HEK293 (cell line): ENCODE measurements at regions not wholly inside any gene's neighbourhood (a gene's known extent, or its start where the extent isn't known, plus 50 kb on each side); places are given as distances from the start of the nearest gene placed in this dataset.

ENCODE experiments used
- CTCF ChIA-PET: fragments of 350-600 bp; formaldehyde crosslinking; extraction: SDS; loops from one replicate; lab custom pipeline; 2021; ENCODE audit warnings: antibody characterized with exemption; lab: Yijun Ruan, JAX
- POLR2A ChIA-PET: fragments of 300-600 bp; formaldehyde crosslinking; extraction: SDS; loops from one replicate; lab custom pipeline; 2020; ENCODE audit warnings: antibody characterized with exemption, inconsistent platforms; lab: Yijun Ruan, JAX
- H3K27ac ChIP-seq: fragments of 200-500 bp; sonication (Bioruptor generic); 2 replicates; pipeline ENCODE4 v1.5.1; 2014; ENCODE audit warnings: low read depth, low read length, control low read depth, inconsistent platforms; ENCODE audit errors: extremely low read depth
- H3K36me3 ChIP-seq, 2 experiments: fragments of 200-500 bp in 1 of 2; sonication (Bioruptor generic) in 1 of 2; 1 replicate in 1 of 2; 2 replicates in 1 of 2; pipeline ENCODE4 v1.5.1; 2014 to 2017; ENCODE audit warnings: inconsistent platforms in 2 of 2, low read length in 2 of 2; ENCODE audit not compliant: control insufficient read depth in 2 of 2, insufficient read depth in 1 of 2
- H3K4me1 ChIP-seq: fragments of 200-500 bp; sonication (Bioruptor generic); 2 replicates; pipeline ENCODE4 v1.5.1; 2014; ENCODE audit warnings: mild to moderate bottlenecking, low read length, inconsistent platforms; ENCODE audit not compliant: control insufficient read depth, insufficient read depth
- H3K4me3 ChIP-seq: 2 replicates; pipeline ENCODE4 v1.5.1; 2011; ENCODE audit warnings: low read depth, mild to moderate bottlenecking, control low read depth, low read length, moderate library complexity
- H3K9me3 ChIP-seq: fragments of 200-500 bp; sonication (Bioruptor generic); 2 replicates; pipeline ENCODE4 v1.5.1; 2014; ENCODE audit warnings: low read depth, low read length, inconsistent platforms; ENCODE audit not compliant: control insufficient read depth, insufficient read depth
- CTCF ChIP-seq: fragments of 450-650 bp; formaldehyde crosslinking; IDR thresholded peaks from 2 replicates; pipeline ENCODE4 v1.5.1; 2016; ENCODE audit warnings: missing biosample characterization, missing genetic modification characterization
- HOXC10 ChIP-seq: sonication (generic); formaldehyde crosslinking; IDR thresholded peaks from 2 replicates; pipeline ENCODE4 v1.8.1; 2023; ENCODE audit warnings: mild to moderate bottlenecking, missing genetic modification reagents
- IKZF3 ChIP-seq: fragments of 450-650 bp; IDR thresholded peaks from 2 replicates; pipeline ENCODE4 v1.5.0; 2018; ENCODE audit warnings: missing biosample characterization, mild to moderate bottlenecking, missing genetic modification characterization, moderate library complexity
- INSM2 ChIP-seq: fragments of 450-650 bp; formaldehyde crosslinking; IDR thresholded peaks from 2 replicates; pipeline ENCODE4 v1.5.1; 2016; ENCODE audit warnings: missing biosample characterization, missing genetic modification characterization
- MYNN ChIP-seq: fragments of 450-650 bp; formaldehyde crosslinking; IDR thresholded peaks from 2 replicates; pipeline ENCODE4 v1.5.1; 2016; ENCODE audit warnings: missing biosample characterization, missing genetic modification characterization, borderline replicate concordance
- PRDM1 ChIP-seq: fragments of 450-650 bp; formaldehyde crosslinking; IDR thresholded peaks from 2 replicates; pipeline ENCODE4; 2016; ENCODE audit warnings: missing biosample characterization, missing genetic modification characterization
- SALL2 ChIP-seq: fragments of 450-650 bp; formaldehyde crosslinking; IDR thresholded peaks from 2 replicates; pipeline ENCODE4 v1.5.0; 2017; ENCODE audit warnings: missing biosample characterization, mild to moderate bottlenecking, missing genetic modification characterization, borderline replicate concordance
- YY1 ChIP-seq: fragments of 450-650 bp; formaldehyde crosslinking; IDR thresholded peaks from 2 replicates; pipeline ENCODE4 v1.5.1; 2018; ENCODE audit warnings: missing biosample characterization, missing genetic modification characterization
- ZBTB20 ChIP-seq: fragments of 450-650 bp; formaldehyde crosslinking; IDR thresholded peaks from 2 replicates; pipeline ENCODE4 v1.5.1; 2016; ENCODE audit warnings: missing biosample characterization, missing genetic modification characterization
- ZNF223 ChIP-seq: fragments of 450-650 bp; formaldehyde crosslinking; IDR thresholded peaks from 2 replicates; pipeline ENCODE4 v1.5.1; 2016; ENCODE audit warnings: missing biosample characterization, missing genetic modification characterization
- ZNF23 ChIP-seq: fragments of 450-650 bp; formaldehyde crosslinking; IDR thresholded peaks from 2 replicates; pipeline ENCODE4 v1.5.1; 2016; ENCODE audit warnings: missing biosample characterization, missing genetic modification characterization, borderline replicate concordance
- ZNF239 ChIP-seq: fragments of 450-650 bp; formaldehyde crosslinking; IDR thresholded peaks from 2 replicates; pipeline ENCODE4 v1.5.1; 2016; ENCODE audit warnings: missing biosample characterization, missing genetic modification characterization
- ZNF324 ChIP-seq: fragments of 450-650 bp; formaldehyde crosslinking; IDR thresholded peaks from 2 replicates; pipeline ENCODE4 v1.5.1; 2016; ENCODE audit warnings: missing biosample characterization, missing genetic modification characterization
- ZNF341 ChIP-seq: fragments of 450-650 bp; formaldehyde crosslinking; IDR thresholded peaks from 2 replicates; pipeline ENCODE4; 2016; ENCODE audit warnings: low read depth, missing biosample characterization, missing genetic modification characterization
- ZNF585B ChIP-seq: fragments of 450-650 bp; formaldehyde crosslinking; IDR thresholded peaks from 2 replicates; pipeline ENCODE4 v1.5.1; 2016; ENCODE audit warnings: missing biosample characterization, missing genetic modification characterization
- ZNF596 ChIP-seq: fragments of 450-650 bp; IDR thresholded peaks from 2 replicates; pipeline ENCODE4 v1.5.0; 2018; ENCODE audit warnings: missing biosample characterization, mild to moderate bottlenecking, missing genetic modification characterization, moderate library complexity
- ZNF660 ChIP-seq: fragments of 450-650 bp; IDR thresholded peaks from 2 replicates; pipeline ENCODE4 v1.5.1; 2018; ENCODE audit warnings: missing biosample characterization, mild to moderate bottlenecking, missing genetic modification characterization
- ZNF777 ChIP-seq: fragments of 450-650 bp; formaldehyde crosslinking; IDR thresholded peaks from 2 replicates; pipeline ENCODE4 v1.5.1; 2017; ENCODE audit warnings: missing biosample characterization, missing genetic modification characterization, borderline replicate concordance
- ZNF785 ChIP-seq: fragments of 450-650 bp; formaldehyde crosslinking; IDR thresholded peaks from 2 replicates; pipeline ENCODE4 v1.5.1; 2016; ENCODE audit warnings: missing biosample characterization, missing genetic modification characterization
- ZNF791 ChIP-seq: fragments of 450-650 bp; formaldehyde crosslinking; IDR thresholded peaks from 2 replicates; pipeline ENCODE4 v1.5.1; 2016; ENCODE audit warnings: missing biosample characterization, missing genetic modification characterization
- TF ChIP-seq, protein P1 (sequence below): fragments of 450-650 bp; formaldehyde crosslinking; IDR thresholded peaks from 2 replicates; pipeline ENCODE4 v1.5.1; 2016; ENCODE audit warnings: missing biosample characterization, missing genetic modification characterization
- TF ChIP-seq, protein P2 (sequence below): fragments of 450-650 bp; formaldehyde crosslinking; IDR thresholded peaks from 2 replicates; pipeline ENCODE4 v1.5.1; 2016; ENCODE audit warnings: missing biosample characterization, missing genetic modification characterization, borderline replicate concordance

DNA sequence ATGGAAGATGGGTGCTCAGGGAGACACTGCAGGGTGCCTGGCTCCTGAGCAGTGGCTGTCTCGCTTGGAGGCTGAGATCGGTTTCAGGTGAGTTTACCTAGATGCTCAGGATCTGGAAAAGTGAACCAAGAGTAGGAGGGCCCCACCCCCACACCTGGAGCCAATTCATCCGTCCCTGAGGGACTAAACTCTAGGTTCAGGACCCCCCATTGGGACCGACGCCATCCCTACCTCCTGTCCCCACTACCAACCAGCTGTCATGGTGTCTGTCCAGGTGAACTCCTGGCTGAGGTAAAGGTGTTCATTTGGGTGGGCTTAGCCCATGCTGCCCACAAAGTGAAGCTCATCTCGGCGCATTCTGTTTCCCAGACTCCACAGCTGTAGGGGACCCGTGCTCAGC is 174.6 kb upstream of the PLPP4 start:
- ChIA-PET CTCF (interaction anchor here (1.2 kb wide), 1 partner anchor 61 kb away, joined by 3 read pairs; no protein-coding TSS in a partner anchor), POLR2A (no interaction called here)
- H3K9me3 ChIP-seq = no peaks in the 10 kb centered on the region
- H3K4me1 ChIP-seq = no peaks in the 10 kb centered on the region
- H3K4me3 ChIP-seq = no peak overlapping the region
- H3K27ac ChIP-seq = no peak overlapping the region
- no peaks in the 10 kb centered on the region for H3K36me3 ChIP-seq
- TF ChIP-seq ZNF785 (tag by site-specific recombination) = no peak
- TF ChIP-seq INSM2 = no peak
- TF ChIP-seq HOXC10 = no peak
- no peak for TF ChIP-seq ZNF791

- H3K4me3 ChIP-seq = no peak overlapping the region
- TF ChIP-seq ZNF23 (tag by site-specific recombination) (no peak), CTCF (tag by site-specific recombination) (no peak), ZNF777 (tag by site-specific recombination) (no peak), MYNN (tag by site-specific recombination) (no peak), ZNF660 (tag by site-specific recombination) (no peak), ZNF239 (tag by site-specific recombination) (no peak), PRDM1 (tag by site-specific recombination) (no peak)
- TF ChIP-seq, protein P1, sequence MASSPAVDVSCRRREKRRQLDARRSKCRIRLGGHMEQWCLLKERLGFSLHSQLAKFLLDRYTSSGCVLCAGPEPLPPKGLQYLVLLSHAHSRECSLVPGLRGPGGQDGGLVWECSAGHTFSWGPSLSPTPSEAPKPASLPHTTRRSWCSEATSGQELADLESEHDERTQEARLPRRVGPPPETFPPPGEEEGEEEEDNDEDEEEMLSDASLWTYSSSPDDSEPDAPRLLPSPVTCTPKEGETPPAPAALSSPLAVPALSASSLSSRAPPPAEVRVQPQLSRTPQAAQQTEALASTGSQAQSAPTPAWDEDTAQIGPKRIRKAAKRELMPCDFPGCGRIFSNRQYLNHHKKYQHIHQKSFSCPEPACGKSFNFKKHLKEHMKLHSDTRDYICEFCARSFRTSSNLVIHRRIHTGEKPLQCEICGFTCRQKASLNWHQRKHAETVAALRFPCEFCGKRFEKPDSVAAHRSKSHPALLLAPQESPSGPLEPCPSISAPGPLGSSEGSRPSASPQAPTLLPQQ (tag by site-specific recombination) = no peak
- no peak overlapping the region for H3K27ac ChIP-seq
- no peaks in the 10 kb centered on the region for H3K4me1 ChIP-seq
- no peaks in the 10 kb centered on the region for H3K9me3 ChIP-seq
- H3K36me3 ChIP-seq = no peaks in the 10 kb centered on the region
- CTCF ChIA-PET = interaction anchor here (1.2 kb wide), 1 partner anchor 62 kb away, joined by 3 read pairs; no protein-coding TSS in a partner anchor
- POLR2A ChIA-PET = no interaction called here
These were observed 174.1 kb upstream of the PLPP4 start for GRCh38 chr10:120282846-120283492.

DNA sequence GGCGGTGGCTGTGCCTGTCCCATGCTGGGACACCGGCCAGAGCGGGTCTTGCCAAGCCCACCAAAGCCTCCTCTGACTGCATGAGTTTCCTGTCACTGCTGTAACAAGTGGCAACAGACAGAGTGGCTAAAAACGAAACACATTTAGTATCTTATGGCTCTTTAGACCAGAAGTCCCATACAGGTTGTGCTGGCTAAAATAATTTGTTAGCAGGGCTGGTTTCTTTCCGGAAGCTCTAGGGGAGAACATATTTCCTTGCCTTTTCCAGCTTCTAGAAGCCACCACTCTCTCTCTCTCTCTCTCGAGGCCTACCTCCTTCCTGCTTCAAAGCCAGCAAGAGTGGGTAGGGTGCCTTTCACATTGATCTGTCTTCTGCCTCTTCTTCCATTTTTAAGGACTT is 171.6 kb upstream of the PLPP4 start:
- Histone ChIP-seq H3K4me1 (no peaks in the 10 kb centered on the region), H3K4me3 (no peak overlapping the region), H3K9me3 (no peaks in the 10 kb centered on the region), H3K36me3 (no peaks in the 10 kb centered on the region), H3K27ac (no peak overlapping the region)
- ChIA-PET POLR2A (no interaction called here), CTCF (no interaction called here)
- TF ChIP-seq, protein P2, sequence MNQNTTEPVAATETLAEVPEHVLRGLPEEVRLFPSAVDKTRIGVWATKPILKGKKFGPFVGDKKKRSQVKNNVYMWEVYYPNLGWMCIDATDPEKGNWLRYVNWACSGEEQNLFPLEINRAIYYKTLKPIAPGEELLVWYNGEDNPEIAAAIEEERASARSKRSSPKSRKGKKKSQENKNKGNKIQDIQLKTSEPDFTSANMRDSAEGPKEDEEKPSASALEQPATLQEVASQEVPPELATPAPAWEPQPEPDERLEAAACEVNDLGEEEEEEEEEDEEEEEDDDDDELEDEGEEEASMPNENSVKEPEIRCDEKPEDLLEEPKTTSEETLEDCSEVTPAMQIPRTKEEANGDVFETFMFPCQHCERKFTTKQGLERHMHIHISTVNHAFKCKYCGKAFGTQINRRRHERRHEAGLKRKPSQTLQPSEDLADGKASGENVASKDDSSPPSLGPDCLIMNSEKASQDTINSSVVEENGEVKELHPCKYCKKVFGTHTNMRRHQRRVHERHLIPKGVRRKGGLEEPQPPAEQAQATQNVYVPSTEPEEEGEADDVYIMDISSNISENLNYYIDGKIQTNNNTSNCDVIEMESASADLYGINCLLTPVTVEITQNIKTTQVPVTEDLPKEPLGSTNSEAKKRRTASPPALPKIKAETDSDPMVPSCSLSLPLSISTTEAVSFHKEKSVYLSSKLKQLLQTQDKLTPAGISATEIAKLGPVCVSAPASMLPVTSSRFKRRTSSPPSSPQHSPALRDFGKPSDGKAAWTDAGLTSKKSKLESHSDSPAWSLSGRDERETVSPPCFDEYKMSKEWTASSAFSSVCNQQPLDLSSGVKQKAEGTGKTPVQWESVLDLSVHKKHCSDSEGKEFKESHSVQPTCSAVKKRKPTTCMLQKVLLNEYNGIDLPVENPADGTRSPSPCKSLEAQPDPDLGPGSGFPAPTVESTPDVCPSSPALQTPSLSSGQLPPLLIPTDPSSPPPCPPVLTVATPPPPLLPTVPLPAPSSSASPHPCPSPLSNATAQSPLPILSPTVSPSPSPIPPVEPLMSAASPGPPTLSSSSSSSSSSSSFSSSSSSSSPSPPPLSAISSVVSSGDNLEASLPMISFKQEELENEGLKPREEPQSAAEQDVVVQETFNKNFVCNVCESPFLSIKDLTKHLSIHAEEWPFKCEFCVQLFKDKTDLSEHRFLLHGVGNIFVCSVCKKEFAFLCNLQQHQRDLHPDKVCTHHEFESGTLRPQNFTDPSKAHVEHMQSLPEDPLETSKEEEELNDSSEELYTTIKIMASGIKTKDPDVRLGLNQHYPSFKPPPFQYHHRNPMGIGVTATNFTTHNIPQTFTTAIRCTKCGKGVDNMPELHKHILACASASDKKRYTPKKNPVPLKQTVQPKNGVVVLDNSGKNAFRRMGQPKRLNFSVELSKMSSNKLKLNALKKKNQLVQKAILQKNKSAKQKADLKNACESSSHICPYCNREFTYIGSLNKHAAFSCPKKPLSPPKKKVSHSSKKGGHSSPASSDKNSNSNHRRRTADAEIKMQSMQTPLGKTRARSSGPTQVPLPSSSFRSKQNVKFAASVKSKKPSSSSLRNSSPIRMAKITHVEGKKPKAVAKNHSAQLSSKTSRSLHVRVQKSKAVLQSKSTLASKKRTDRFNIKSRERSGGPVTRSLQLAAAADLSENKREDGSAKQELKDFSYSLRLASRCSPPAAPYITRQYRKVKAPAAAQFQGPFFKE (tag by site-specific recombination) = no peak
- no peak for TF ChIP-seq ZNF324 (tag by site-specific recombination)
- TF ChIP-seq ZBTB20 (tag by site-specific recombination) = no peak
- no peak for TF ChIP-seq YY1 (tag by site-specific recombination)
- no peak for TF ChIP-seq ZNF596 (tag by site-specific recombination)
- no peak for TF ChIP-seq PRDM1 (tag by site-specific recombination)
- TF ChIP-seq ZNF223 (tag by site-specific recombination) = no peak
- no peak for TF ChIP-seq SALL2 (tag by site-specific recombination)
- no peak for TF ChIP-seq ZNF585B
- TF ChIP-seq ZNF341 (tag by site-specific recombination) = no peak
- no peak for TF ChIP-seq IKZF3
